ENCODE measurements at regions not wholly inside any gene's neighbourhood (a gene's known extent, or its start where the extent isn't known, plus 50 kb on each side); places are given as distances from the start of the nearest gene placed in this dataset.
A peak's percentile ranks its signal among the peaks of the same experiment; 100 is the strongest.
"Not testable (repeated sequence)": the region's sequence is repeated elsewhere in the genome, so short reads cannot be mapped to it uniquely, and the experiment has no call there.

DNA sequence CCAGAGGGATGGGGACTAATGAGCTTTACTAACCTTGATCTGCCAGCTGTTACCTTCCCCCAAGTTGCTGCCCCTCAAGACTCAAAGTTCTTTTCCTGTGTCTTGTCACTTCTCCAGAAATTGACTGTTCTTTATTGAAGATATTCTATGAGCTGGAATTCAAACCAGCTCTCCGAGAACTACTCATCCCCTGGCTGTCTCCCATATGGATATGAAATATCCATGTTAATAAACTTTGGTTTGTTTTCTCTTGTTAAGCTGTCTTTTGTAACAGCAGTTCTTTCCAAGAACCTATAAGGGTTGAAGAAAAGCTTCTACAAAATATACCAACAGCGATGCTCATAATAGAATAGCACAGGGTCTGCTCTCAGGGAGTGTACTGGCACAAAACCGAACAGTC is 77.0 kb downstream of the CAMK2N1 start:
- TF ChIP-seq, protein P1, sequence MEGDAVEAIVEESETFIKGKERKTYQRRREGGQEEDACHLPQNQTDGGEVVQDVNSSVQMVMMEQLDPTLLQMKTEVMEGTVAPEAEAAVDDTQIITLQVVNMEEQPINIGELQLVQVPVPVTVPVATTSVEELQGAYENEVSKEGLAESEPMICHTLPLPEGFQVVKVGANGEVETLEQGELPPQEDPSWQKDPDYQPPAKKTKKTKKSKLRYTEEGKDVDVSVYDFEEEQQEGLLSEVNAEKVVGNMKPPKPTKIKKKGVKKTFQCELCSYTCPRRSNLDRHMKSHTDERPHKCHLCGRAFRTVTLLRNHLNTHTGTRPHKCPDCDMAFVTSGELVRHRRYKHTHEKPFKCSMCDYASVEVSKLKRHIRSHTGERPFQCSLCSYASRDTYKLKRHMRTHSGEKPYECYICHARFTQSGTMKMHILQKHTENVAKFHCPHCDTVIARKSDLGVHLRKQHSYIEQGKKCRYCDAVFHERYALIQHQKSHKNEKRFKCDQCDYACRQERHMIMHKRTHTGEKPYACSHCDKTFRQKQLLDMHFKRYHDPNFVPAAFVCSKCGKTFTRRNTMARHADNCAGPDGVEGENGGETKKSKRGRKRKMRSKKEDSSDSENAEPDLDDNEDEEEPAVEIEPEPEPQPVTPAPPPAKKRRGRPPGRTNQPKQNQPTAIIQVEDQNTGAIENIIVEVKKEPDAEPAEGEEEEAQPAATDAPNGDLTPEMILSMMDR (IDR thresholded peaks at IDR 0.05; ENCODE audit: unreplicated experiment in 3 of 3), result no peak
- peak overlapping the region in 1 of 3 experiments; percentile 24 for H3K27ac Mint-ChIP-seq
- no peaks in the 10 kb centered on the region for H3K9me3 Mint-ChIP-seq
- peak overlapping the region in 1 of 3 experiments; percentile 7 for H3K4me3 Mint-ChIP-seq
- H3K27me3 Mint-ChIP-seq (ENCODE audit: low read depth), result peaks cover 71% of the 10 kb centered on the region
- H3K36me3 Mint-ChIP-seq (ENCODE audit: low read depth), result no peaks in the 10 kb centered on the region
- H3K4me1 Mint-ChIP-seq, result peaks cover 19% of the 10 kb centered on the region

DNA sequence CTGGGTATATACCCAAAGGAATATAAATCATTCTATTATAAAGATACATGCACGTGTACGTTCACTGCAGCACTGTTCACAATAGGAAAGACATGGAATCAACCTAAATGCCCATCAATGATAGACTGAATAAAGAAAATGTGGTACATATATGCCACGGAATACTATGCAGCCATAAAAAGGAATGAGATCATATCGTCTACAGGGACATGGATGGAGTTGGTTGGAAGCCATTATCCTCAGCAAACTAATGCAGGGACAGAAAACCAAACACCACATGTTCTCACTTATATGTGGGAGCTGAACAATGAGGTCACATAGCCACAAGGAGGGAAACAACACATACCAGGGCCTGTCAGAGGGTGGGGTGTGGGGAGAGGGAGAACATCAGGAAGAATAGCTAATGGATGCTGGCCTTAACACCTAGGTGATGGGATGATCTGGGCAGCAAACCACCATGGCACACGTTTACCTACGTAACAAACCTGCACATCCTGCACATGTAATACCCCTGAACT is 77.8 kb downstream of the CAMK2N1 start:
- not testable (repeated sequence) for H3K4me3 Mint-ChIP-seq; H3K36me3 Mint-ChIP-seq (ENCODE audit: low read depth); H3K27ac Mint-ChIP-seq; H3K9me3 Mint-ChIP-seq
- H3K4me1 Mint-ChIP-seq, result peaks cover 19% of the 10 kb centered on the region
- peaks cover 74% of the 10 kb centered on the region for H3K27me3 Mint-ChIP-seq (ENCODE audit: low read depth)

- TF ChIP-seq, protein P1 (IDR thresholded peaks at IDR 0.05; ENCODE audit: unreplicated experiment in 3 of 3), result no peak
- Mint-ChIP-seq H3K4me3 (no peak overlapping the region), H3K9me3 (no peaks in the 10 kb centered on the region), H3K36me3 (ENCODE audit: low read depth) (no peaks in the 10 kb centered on the region), H3K27ac (peak overlapping the region; percentile 6 to 19 (median 18)), H3K27me3 (ENCODE audit: low read depth) (peaks cover 84% of the 10 kb centered on the region), H3K4me1 (peaks cover 24% of the 10 kb centered on the region)
These were observed 80.0 kb downstream of the CAMK2N1 start for GRCh38 chr1:20405893-20406604.

- no peak overlapping the region for H3K4me3 Mint-ChIP-seq
- H3K36me3 Mint-ChIP-seq (ENCODE audit: low read depth), result no peaks in the 10 kb centered on the region
- peaks cover 26% of the 10 kb centered on the region for H3K4me1 Mint-ChIP-seq
- peaks cover 90% of the 10 kb centered on the region for H3K27me3 Mint-ChIP-seq (ENCODE audit: low read depth)
- TF ChIP-seq, protein P1 (IDR thresholded peaks at IDR 0.05; ENCODE audit: unreplicated experiment in 3 of 3), result no peak
- H3K9me3 Mint-ChIP-seq, result no peaks in the 10 kb centered on the region
- H3K27ac Mint-ChIP-seq, result no peak overlapping the region
These were observed 80.8 kb downstream of the CAMK2N1 start for GRCh38 chr1:20405051-20405754.

Data from nephron (organoid).